ENCODE measurements at regions not wholly inside any gene's neighbourhood (a gene's known extent, or its start where the extent isn't known, plus 50 kb on each side); places are given as distances from the start of the nearest gene placed in this dataset.

DNA sequence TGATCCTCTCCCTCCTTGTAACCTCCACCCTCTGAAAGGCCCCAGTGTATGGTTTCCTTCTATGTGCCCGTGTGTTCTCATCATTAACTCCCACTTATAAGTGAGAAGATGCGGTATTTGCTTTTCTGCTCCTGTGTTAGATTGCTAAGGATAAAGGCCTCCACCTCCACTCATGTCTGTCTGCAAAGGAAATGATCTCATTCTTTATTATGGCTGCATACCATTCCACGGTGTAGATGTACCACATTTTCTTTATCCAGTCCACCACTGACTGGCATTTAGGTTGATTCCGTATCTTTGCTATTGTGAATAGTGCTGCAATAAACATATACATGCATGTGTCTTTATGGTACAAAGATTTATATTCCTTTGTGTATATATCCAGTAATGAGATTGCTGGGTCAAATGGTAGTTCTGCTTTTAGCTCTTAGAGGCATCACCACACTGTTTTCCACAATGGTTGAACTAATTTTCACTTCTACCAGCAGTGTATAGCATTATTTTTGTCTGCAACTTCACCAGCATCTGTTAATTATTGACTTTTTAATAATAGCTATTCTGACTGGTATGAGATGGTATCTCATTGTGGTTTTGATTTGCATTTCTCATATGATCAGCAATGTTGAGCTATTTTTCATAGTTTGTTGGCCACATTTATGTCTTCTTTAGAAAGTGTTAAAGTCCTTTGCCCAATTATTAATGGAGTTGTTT lies 1030.9 kb downstream of the FSTL5 start:
- DNase-seq, result no peak
- ATAC-seq (ENCODE audit: low FRiP score), result no peak

DNA sequence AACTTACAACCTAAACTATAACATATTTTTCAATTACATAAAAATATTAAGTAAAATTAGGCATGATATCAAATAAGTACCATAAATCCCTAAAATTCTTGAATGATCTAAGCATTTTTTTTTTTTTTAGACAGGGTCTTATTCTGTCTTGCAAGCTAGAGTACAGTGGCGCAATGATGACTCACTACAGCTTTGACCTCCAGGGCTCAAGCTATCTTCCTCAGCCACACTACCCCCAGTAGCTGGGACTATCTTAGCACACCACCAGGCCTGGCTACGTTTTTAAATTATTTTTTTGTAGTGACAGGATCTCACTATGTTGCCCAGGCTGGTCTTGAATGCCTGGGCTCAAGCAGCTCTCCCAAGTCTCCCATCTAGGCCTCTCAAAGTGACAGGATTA lies 1042.3 kb downstream of the FSTL5 start:
- no peak for ATAC-seq (ENCODE audit: low FRiP score)
- DNase-seq, result no peak
- no peaks in the 10 kb centered on the region for H3K27me3 ChIP-seq (ENCODE audit: control insufficient read depth in 1 of 2, insufficient read depth in 2 of 2, low read length in 1 of 2)
- no peak overlapping the region for H3K4me3 ChIP-seq (ENCODE audit: low read length in 2 of 2)
- WGBS, 2 donors, result 37 to 56% methylated on average over 2 of the region's 2 CpGs
- no peaks in the 10 kb centered on the region for H3K4me1 ChIP-seq (ENCODE audit: control insufficient read depth in 1 of 2, insufficient read depth in 2 of 2, low read length in 2 of 2)
- H3K27ac ChIP-seq (ENCODE audit: low read depth in 1 of 2, low read length in 2 of 2), result no peak overlapping the region
- no peaks in the 10 kb centered on the region for H3K36me3 ChIP-seq (ENCODE audit: control insufficient read depth in 1 of 2, insufficient read depth in 2 of 2, low read length in 1 of 2)
- H3K9me3 ChIP-seq (ENCODE audit: control insufficient read depth, low read length), result peaks cover 5% of the 10 kb centered on the region
- intact Hi-C loops (cut with DNase I), result no loop called here

More for the DNA sequence above, 1030.9 kb downstream of the FSTL5 start:
- no peak overlapping the region for H3K27ac ChIP-seq (ENCODE audit: low read depth in 1 of 2, low read length in 2 of 2)
- peaks cover 2% of the 10 kb centered on the region for H3K9me3 ChIP-seq (ENCODE audit: control insufficient read depth, low read length)
- H3K36me3 ChIP-seq (ENCODE audit: control insufficient read depth in 1 of 2, insufficient read depth in 2 of 2, low read length in 1 of 2), result no peaks in the 10 kb centered on the region
- intact Hi-C loops (cut with DNase I), result no loop called here
- no peak overlapping the region for H3K4me3 ChIP-seq (ENCODE audit: low read length in 2 of 2)
- no peaks in the 10 kb centered on the region for H3K4me1 ChIP-seq (ENCODE audit: control insufficient read depth in 1 of 2, insufficient read depth in 2 of 2, low read length in 2 of 2)
- H3K27me3 ChIP-seq (ENCODE audit: control insufficient read depth in 1 of 2, insufficient read depth in 2 of 2, low read length in 1 of 2), result no peaks in the 10 kb centered on the region
- WGBS, 2 donors, result 75 to 77% methylated on average over 4 of the region's 4 CpGs

DNA sequence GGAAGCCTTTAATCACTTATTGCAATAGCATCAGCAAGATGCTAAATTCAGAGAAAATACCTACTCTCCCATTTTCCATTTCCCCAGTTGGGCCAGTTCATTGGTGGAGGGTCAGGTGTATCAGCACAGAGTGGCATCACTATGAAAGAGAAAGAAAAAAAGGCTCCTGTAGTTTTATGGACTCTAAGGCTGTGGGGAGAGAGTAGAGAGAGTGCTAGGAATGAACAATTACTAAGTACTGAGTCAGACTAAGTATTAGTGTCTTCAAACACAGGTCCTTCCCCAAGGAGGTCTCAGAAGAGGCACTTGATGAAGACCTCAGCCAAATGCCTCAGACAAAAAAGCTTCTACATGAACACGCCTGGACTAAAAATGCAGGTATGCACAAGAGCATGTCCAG lies 1061.9 kb downstream of the FSTL5 start:
- 44 to 50% methylated on average over 1 of the region's 1 CpG for WGBS, 2 donors
- Histone ChIP-seq H3K4me3 (ENCODE audit: low read length in 2 of 2) (no peak overlapping the region), H3K27me3 (ENCODE audit: control insufficient read depth in 1 of 2, insufficient read depth in 2 of 2, low read length in 1 of 2) (no peaks in the 10 kb centered on the region), H3K9me3 (ENCODE audit: control insufficient read depth, low read length) (no peaks in the 10 kb centered on the region), H3K36me3 (ENCODE audit: control insufficient read depth in 1 of 2, insufficient read depth in 2 of 2, low read length in 1 of 2) (no peaks in the 10 kb centered on the region), H3K27ac (ENCODE audit: low read depth in 1 of 2, low read length in 2 of 2) (no peak overlapping the region), H3K4me1 (ENCODE audit: control insufficient read depth in 1 of 2, insufficient read depth in 2 of 2, low read length in 2 of 2) (no peaks in the 10 kb centered on the region)
- DNase-seq (no peak), ATAC-seq (ENCODE audit: low FRiP score) (no peak)
- intact Hi-C loops (cut with DNase I), result no loop called here

GRCh38 chr4:161097821-161098220 lies 1066.0 kb downstream of the FSTL5 start:
- no peaks in the 10 kb centered on the region for H3K9me3 ChIP-seq (ENCODE audit: control insufficient read depth, low read length)
- H3K27me3 ChIP-seq (ENCODE audit: control insufficient read depth in 1 of 2, insufficient read depth in 2 of 2, low read length in 1 of 2), result no peaks in the 10 kb centered on the region
- no peak overlapping the region for H3K27ac ChIP-seq (ENCODE audit: low read depth in 1 of 2, low read length in 2 of 2)
- H3K4me3 ChIP-seq (ENCODE audit: low read length in 2 of 2), result no peak overlapping the region
- no peaks in the 10 kb centered on the region for H3K36me3 ChIP-seq (ENCODE audit: control insufficient read depth in 1 of 2, insufficient read depth in 2 of 2, low read length in 1 of 2)
- ATAC-seq (ENCODE audit: low FRiP score) (no peak), DNase-seq (no peak)
- H3K4me1 ChIP-seq (ENCODE audit: control insufficient read depth in 1 of 2, insufficient read depth in 2 of 2, low read length in 2 of 2), result no peaks in the 10 kb centered on the region
- intact Hi-C loops (cut with DNase I), result no loop called here

DNA sequence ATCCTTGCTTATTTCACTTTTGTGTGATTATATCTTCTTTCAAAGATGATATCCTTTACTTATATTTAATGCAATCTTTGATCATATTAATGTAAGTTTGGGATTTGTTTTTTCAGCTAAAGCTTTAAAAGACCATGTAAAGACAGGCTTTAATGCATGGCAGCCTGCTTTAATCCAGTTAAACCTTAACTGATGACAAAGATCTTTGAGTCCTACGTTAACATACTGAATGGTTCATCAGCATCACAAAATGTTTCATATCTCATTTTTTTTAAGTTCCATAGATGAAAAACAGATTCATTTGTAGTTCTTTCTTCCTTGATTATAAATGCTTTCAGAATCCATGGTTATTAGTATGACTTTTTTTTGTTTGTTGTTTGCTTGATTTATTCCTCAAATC lies 1102.8 kb downstream of the FSTL5 start:
- Histone ChIP-seq H3K4me3 (ENCODE audit: low read length in 2 of 2) (no peak overlapping the region), H3K36me3 (ENCODE audit: control insufficient read depth in 1 of 2, insufficient read depth in 2 of 2, low read length in 1 of 2) (no peaks in the 10 kb centered on the region), H3K4me1 (ENCODE audit: control insufficient read depth in 1 of 2, insufficient read depth in 2 of 2, low read length in 2 of 2) (no peaks in the 10 kb centered on the region), H3K27ac (ENCODE audit: low read depth in 1 of 2, low read length in 2 of 2) (no peak overlapping the region), H3K9me3 (ENCODE audit: control insufficient read depth, low read length) (no peaks in the 10 kb centered on the region), H3K27me3 (ENCODE audit: control insufficient read depth in 1 of 2, insufficient read depth in 2 of 2, low read length in 1 of 2) (no peaks in the 10 kb centered on the region)
- intact Hi-C loops (cut with DNase I), result no loop called here
- WGBS, 2 donors, result 39 to 45% methylated on average over 1 of the region's 1 CpG
- no peak for DNase-seq
- ATAC-seq (ENCODE audit: low FRiP score), result no peak

Measured in aorta (tissue), 5 donors.